GM21390 (cell line): ENCODE measurements at regions not wholly inside any gene's neighbourhood (a gene's known extent, or its start where the extent isn't known, plus 50 kb on each side); places are given as distances from the start of the nearest gene placed in this dataset.

Source experiments
- ATAC-seq: cut with Tn5 transposase; IDR thresholded peaks from one replicate; pipeline ENCODE4 v1.9.1; 2021; ENCODE audit not compliant: unreplicated experiment

GRCh38 chr1:55749975-55750627 lies 534.9 kb upstream of the USP24 start:
- no peak for ATAC-seq

DNA sequence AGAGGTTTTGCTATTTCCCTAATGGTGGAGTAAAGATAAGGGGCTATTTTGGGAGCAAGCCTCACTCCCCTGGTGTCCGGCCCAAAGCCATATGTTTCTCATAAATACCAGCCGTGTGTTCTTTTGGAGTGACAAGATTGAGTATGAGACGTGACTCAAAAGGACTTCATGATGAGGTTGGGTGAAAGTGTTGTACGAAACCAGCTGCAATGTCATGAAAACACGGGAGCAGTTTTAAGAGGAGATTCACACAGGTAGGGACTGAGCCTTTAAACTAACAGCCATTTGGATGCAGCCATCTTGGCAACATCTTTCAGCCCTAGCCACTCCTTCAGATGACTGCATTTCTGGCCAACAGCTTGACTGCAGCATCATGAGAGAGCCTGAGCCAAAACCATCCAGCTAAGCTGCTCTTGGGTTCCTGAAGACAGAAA lies 532.3 kb upstream of the USP24 start:
- no peak for ATAC-seq

GRCh38 chr1:55746710-55747109 lies 531.5 kb upstream of the USP24 start:
- no peak for ATAC-seq

DNA sequence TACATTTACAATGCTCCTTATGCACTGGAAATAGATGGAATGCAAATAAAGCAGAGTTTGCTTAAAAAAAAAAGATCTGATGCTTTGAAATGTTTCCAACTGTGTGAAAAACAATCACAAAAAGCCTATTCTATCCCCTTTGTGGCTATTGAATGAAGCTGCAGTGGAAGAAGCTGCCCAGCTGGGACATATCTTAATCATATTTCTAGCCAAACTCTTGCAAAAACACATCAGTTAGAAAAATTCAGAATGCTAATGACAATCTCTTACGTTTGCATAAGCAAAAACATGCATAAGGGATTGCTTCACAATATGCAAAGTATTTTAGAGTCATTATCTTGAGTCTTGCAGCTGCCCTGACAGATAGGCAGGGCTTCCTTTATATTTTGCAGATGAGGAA lies 526.4 kb upstream of the USP24 start:
- ATAC-seq: no peak

GRCh38 chr1:55735106-55735505 lies 519.9 kb upstream of the USP24 start:
- no peak for ATAC-seq

DNA sequence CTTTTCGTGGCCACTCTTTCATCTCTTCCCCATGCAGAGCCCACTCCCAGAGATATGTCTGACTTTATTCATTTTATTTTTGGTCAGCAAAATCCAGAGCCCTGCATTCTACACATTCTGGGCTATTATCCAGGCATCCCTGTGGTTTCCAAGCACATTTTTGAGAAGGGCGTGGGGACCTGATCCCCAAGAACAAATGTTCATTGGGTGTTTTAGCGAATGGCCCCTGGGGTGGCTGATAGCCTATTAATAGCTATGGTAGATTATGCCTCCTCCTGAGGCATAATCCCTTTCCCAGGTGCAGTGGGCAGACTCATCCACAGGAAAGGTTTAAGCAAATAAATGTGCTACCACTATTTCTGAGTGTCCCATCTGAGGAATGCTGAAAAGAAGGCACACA lies 511.8 kb upstream of the USP24 start:
- ATAC-seq: no peak

GRCh38 chr1:55725378-55725777 lies 510.2 kb upstream of the USP24 start:
- ATAC-seq: no peak

GRCh38 chr1:55724551-55725325 lies 509.6 kb upstream of the USP24 start:
- ATAC-seq: no peak

DNA sequence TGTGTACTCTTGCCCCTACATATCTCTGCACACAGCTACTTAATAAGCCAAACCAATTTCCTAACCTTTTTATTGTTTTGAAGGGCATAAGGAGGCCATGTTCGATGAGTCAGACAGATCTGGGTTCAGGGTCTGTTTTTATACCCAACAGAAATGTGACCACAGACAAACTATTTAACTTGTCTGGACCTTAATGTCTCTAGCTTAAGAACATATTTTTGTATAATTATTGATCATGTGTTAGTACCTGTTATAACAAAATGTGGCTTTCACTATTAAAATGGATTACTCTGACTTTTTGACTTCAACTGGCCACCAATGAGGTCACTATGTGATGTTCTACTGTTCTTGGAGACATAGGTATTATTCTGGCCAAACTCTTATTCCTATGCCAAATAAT lies 507.8 kb upstream of the USP24 start:
- ATAC-seq: no peak

DNA sequence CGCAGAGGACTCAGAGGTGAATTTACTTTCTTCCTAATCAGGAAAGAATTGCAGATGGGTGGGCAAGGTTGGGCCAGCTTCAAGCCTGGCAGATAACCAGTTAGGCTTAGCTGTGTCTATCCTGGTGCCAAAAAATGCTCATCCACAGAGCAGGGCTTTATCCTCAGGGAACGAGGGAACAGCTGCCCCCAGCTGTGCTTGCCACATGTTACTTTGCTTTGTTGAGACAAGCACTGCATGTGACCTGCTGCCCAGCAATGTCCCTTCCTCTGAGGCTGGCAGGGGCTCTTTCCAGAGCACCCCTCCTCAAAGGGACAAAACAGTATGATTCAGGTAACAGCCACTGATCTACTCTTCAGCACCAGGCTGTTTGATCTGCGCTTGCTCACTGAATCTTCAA lies 505.1 kb upstream of the USP24 start:
- ATAC-seq: no peak

- no peak for ATAC-seq
Measured at GRCh38 chr1:55718758-55719671, 503.9 kb upstream of the USP24 start.

DNA sequence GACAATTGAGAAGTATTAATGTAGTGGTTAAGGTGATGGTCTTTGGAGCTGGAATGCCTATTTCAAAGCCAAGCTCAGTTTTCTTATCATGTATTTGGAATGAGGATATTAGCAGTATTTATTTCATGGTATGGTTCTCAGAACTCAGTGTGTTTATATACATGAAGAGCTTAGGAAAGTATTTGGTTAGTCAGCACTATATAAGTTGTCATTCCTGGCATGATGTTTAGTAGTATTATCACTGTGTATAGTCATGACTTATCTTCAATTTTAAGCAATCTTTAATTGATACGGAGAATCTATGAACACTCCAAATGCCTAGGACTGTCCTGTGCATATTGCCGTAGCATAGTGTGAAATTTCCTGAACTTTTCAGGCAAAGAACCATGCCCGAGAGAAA lies 501.9 kb upstream of the USP24 start:
- no peak for ATAC-seq

DNA sequence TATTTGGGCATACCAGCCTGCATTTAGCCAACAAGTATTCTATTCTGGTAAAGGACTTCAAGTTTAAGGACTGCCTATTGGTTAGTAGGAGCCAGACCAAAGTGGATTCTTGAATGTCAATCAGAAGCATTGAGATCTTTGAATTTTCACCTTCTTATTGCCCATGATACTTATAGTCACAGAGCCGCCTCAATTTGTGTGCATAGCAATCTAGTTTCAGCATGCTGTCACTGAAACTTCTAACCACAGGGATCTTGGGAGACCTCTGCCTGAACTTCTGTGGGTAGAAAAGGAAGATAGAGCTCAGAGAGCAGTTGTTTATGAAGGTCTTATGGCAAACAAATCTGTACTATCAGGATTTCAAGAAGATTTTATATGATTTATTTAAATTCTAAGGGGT lies 501.4 kb upstream of the USP24 start:
- no peak for ATAC-seq

GRCh38 chr1:55716151-55716550 lies 501.0 kb upstream of the USP24 start:
- ATAC-seq: no peak

DNA sequence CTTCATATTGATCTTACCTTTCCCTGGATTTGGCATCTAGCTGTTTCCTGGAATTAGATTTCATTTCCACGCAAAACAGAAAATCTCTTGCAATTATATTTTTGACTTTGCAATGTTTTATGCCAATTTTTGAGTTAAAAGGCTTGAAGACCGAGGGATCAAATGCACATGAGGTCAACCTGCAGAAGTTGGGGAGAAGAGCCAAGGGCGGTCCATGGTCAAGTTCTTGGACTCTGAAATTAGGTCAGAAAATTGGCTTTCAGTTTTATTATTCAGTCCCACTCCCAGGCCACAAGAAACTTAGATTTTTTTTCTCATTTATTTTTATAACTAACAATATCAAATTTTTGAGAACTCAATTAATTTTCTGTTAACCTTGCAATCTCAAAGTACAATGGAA lies 499.1 kb upstream of the USP24 start:
- no peak for ATAC-seq

DNA sequence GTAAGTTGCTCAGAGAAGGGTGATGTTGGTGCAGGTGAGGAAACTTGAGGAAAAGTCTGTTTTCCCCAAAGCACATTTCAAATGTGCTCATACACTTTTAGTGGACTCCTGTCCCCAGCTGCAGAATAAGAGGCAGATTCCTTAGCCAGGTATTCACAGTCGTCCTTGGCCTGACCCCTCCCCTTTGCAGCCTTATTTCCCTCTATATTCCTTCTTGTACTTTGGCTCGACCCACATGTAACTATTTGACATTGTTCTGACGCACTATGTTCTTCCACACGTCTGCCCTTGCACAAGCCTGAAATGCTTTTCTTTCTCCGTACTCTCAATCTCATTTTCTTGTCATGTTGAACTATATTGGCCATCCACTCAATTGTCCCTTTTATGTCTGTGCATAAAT lies 498.4 kb upstream of the USP24 start:
- ATAC-seq: no peak

GRCh38 chr1:55712148-55712547 lies 497.0 kb upstream of the USP24 start:
- no peak for ATAC-seq

DNA sequence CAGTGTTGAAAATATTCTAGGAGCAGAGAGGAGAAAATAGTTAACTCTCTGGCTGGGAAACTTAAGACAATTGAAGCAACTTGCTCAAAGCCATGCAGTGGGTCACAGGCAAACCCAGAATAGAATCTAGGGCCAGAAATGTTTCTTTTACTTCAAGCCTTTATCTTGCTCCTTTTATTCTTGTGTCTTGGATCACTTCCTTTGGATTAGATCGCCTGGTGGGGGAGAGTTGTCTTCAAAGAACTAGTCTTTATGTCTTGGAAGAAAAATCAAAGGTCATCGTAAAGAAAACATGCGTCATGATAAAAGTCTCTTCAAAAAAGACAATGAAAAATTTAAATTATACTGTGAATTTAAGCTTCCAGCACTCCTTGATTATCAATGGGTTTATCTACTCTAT lies 493.6 kb upstream of the USP24 start:
- no peak for ATAC-seq

DNA sequence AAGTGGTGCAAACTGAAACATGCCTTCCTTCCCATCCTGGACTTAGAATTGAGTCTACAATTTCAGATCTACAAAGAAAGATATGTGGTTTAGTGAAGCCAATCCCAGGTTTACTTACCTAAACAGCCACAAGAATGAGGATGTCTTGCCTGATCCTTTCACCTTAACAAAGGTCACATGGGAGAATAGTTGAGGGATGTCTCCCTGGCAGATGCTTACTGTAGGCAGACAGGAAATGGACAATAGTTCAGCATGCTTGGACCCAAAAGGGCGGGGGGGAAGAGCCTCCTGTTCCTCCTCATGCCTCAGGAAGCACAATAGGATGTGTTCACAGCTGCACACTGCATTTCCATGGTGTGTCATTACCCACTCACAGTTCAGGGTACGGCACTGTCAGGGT lies 492.7 kb upstream of the USP24 start:
- no peak for ATAC-seq

DNA sequence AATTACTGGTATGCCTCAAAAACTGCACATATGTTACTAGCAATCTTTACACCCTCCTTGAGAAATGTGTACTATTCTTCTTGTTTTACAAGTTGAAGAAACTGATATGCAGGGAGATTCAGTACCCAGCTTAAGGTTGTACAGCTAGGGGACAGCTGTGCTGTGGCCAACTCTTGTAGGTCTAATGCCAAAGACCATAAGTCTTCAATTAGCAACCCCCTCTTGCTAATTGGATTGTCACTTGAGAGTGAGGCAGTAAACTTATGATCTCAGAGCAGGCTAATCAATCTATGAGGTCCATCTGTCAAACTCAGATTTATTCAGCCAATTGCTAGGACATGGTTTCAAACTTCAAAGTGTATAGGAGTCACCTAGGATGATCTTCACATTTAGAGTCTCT lies 492.0 kb upstream of the USP24 start:
- no peak for ATAC-seq

DNA sequence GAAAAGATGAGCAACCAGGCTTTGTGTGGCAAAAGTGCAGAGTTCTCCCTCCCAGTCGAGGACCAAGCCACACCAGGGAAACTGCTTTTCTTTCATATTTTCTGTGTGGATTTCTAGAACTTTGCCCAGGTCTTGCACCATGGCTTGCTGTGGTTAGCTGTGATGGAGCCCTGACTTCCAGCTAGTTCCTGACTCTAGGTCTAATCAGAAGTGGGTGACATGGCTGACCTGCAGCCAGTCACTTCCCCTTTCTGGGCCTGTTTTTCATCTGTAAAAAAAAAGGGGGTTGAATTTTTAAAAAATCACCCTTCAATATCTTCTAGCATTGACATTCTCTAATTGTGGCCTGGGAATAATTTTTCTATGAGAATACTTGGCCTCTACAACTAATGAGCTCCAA lies 491.2 kb upstream of the USP24 start:
- no peak for ATAC-seq
